ENCODE measurements at regions not wholly inside any gene's neighbourhood (a gene's known extent, or its start where the extent isn't known, plus 50 kb on each side); places are given as distances from the start of the nearest gene placed in this dataset.

DNA sequence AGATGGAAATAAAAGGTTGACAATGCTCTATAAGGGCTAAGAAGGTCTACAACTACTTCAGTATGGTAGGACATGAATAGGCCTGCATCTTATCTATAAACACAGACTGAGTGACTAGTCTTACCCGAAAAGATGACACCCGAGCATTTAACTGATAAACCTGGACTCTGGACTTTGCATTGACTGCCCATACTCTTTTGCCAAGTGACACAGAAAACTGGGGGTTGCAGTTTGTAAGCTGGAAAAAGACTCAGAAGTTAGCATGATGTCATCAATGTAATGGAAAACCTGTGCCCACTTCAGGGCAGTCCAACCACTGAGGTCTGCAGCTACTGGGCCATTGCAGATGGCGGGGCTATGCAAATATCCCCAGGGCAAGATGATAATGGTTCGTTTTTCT is 258.3 kb upstream of the NEGR1 start:
- H3K27ac ChIP-seq (ENCODE audit: poor library complexity, severe bottlenecking) = no peak overlapping the region
- H3K27me3 ChIP-seq (ENCODE audit: insufficient read depth, poor library complexity, severe bottlenecking) = no peaks in the 10 kb centered on the region
- no peak overlapping the region for H3K4me3 ChIP-seq (ENCODE audit: severe bottlenecking)
- no peaks in the 10 kb centered on the region for H3K4me1 ChIP-seq (ENCODE audit: insufficient read depth, poor library complexity, severe bottlenecking)
- no peaks in the 10 kb centered on the region for H3K36me3 ChIP-seq (ENCODE audit: low read depth)
- no peak for ATAC-seq (ENCODE audit: low read depth)
- no peak for DNase-seq (ENCODE audit: low spot score)
- TF ChIP-seq, protein P1, sequence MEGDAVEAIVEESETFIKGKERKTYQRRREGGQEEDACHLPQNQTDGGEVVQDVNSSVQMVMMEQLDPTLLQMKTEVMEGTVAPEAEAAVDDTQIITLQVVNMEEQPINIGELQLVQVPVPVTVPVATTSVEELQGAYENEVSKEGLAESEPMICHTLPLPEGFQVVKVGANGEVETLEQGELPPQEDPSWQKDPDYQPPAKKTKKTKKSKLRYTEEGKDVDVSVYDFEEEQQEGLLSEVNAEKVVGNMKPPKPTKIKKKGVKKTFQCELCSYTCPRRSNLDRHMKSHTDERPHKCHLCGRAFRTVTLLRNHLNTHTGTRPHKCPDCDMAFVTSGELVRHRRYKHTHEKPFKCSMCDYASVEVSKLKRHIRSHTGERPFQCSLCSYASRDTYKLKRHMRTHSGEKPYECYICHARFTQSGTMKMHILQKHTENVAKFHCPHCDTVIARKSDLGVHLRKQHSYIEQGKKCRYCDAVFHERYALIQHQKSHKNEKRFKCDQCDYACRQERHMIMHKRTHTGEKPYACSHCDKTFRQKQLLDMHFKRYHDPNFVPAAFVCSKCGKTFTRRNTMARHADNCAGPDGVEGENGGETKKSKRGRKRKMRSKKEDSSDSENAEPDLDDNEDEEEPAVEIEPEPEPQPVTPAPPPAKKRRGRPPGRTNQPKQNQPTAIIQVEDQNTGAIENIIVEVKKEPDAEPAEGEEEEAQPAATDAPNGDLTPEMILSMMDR (IDR thresholded peaks at IDR 0.05; ENCODE audit: poor library complexity, severe bottlenecking) = no peak
- H3K9me3 ChIP-seq (ENCODE audit: severe bottlenecking) = no peaks in the 10 kb centered on the region

DNA sequence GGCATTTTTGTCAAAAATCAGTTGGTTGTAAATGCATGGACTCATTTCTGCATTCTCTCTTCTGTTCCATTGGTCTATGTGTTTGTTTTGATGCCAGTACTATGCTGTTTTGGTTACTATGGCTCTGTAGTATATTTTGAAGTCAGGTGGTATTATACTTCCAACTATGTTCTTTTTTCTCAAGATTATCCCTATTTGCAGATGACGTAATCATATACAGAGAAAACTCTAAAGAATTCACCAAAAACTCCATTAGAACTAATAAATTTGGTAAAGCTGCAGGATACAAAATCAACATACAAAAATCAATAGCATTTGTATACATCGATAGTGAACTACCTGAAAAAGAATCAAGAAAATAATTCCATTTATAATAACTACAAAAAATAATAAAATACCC is 253.1 kb upstream of the NEGR1 start:
- H3K9me3 ChIP-seq (ENCODE audit: severe bottlenecking) = no peaks in the 10 kb centered on the region
- ATAC-seq (ENCODE audit: low read depth) = no peak
- H3K4me1 ChIP-seq (ENCODE audit: insufficient read depth, poor library complexity, severe bottlenecking) = no peaks in the 10 kb centered on the region
- no peak overlapping the region for H3K4me3 ChIP-seq (ENCODE audit: severe bottlenecking)
- no peaks in the 10 kb centered on the region for H3K36me3 ChIP-seq (ENCODE audit: low read depth)
- no peaks in the 10 kb centered on the region for H3K27me3 ChIP-seq (ENCODE audit: insufficient read depth, poor library complexity, severe bottlenecking)
- H3K27ac ChIP-seq (ENCODE audit: poor library complexity, severe bottlenecking) = no peak overlapping the region
- DNase-seq (ENCODE audit: low spot score) = no peak
- TF ChIP-seq, protein P1 (IDR thresholded peaks at IDR 0.05; ENCODE audit: poor library complexity, severe bottlenecking) = no peak

DNA sequence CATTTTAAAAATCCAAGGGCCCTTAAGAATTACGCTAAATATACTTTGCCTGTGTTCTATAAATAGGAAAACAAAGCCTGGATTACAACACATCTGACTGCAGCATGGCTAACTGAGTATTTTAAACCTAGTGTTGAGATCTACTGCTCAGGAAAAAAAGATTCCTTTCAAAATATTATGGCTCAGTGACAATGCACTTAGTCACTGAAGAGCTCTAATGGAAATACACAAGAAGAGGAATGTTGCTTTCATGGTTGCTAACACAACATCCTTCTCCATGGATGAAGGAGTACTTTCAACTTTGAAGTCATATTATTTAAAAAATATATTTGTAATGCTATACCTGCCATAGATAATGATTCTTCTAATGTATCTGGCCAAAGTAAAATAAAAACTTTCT is 248.3 kb upstream of the NEGR1 start:
- H3K4me1 ChIP-seq (ENCODE audit: insufficient read depth, poor library complexity, severe bottlenecking) = no peaks in the 10 kb centered on the region
- no peaks in the 10 kb centered on the region for H3K36me3 ChIP-seq (ENCODE audit: low read depth)
- TF ChIP-seq, protein P1 (IDR thresholded peaks at IDR 0.05; ENCODE audit: poor library complexity, severe bottlenecking) = no peak
- H3K27ac ChIP-seq (ENCODE audit: poor library complexity, severe bottlenecking) = no peak overlapping the region
- ATAC-seq (ENCODE audit: low read depth) (no peak), DNase-seq (ENCODE audit: low spot score) (no peak)
- no peak overlapping the region for H3K4me3 ChIP-seq (ENCODE audit: severe bottlenecking)
- no peaks in the 10 kb centered on the region for H3K27me3 ChIP-seq (ENCODE audit: insufficient read depth, poor library complexity, severe bottlenecking)
- H3K9me3 ChIP-seq (ENCODE audit: severe bottlenecking) = no peaks in the 10 kb centered on the region

DNA sequence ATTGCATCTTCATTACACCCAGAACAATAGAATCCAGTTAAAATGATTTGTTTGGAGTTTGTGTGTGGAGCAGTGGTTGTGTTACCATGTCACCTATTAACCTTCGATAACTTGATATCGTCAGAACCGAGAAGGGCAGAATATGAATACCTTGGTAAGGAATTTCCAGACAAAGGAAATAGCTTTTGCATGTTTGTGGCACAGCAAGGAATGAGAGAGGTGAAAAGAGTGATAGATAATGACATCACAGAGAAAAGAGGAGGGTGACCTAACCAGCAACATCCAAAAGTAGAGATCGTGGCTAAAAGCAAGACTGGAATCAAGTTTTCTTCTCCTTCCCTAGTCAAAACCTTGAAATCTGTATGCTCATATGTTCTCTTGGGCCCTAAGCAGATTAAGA is 244.6 kb upstream of the NEGR1 start:
- H3K27ac ChIP-seq (ENCODE audit: poor library complexity, severe bottlenecking) = no peak overlapping the region
- H3K27me3 ChIP-seq (ENCODE audit: insufficient read depth, poor library complexity, severe bottlenecking) = no peaks in the 10 kb centered on the region
- H3K4me1 ChIP-seq (ENCODE audit: insufficient read depth, poor library complexity, severe bottlenecking) = no peaks in the 10 kb centered on the region
- H3K36me3 ChIP-seq (ENCODE audit: low read depth) = no peaks in the 10 kb centered on the region
- DNase-seq (ENCODE audit: low spot score) (no peak), ATAC-seq (ENCODE audit: low read depth) (no peak)
- TF ChIP-seq, protein P1 (IDR thresholded peaks at IDR 0.05; ENCODE audit: poor library complexity, severe bottlenecking) = no peak
- H3K9me3 ChIP-seq (ENCODE audit: severe bottlenecking) = no peaks in the 10 kb centered on the region
- H3K4me3 ChIP-seq (ENCODE audit: severe bottlenecking) = no peak overlapping the region

- H3K4me3 ChIP-seq (ENCODE audit: severe bottlenecking) = no peak overlapping the region
- H3K36me3 ChIP-seq (ENCODE audit: low read depth) = no peaks in the 10 kb centered on the region
- no peaks in the 10 kb centered on the region for H3K9me3 ChIP-seq (ENCODE audit: severe bottlenecking)
- TF ChIP-seq, protein P1 (IDR thresholded peaks at IDR 0.05; ENCODE audit: poor library complexity, severe bottlenecking) = no peak
- no peak overlapping the region for H3K27ac ChIP-seq (ENCODE audit: poor library complexity, severe bottlenecking)
- ATAC-seq (ENCODE audit: low read depth) (no peak), DNase-seq (ENCODE audit: low spot score) (no peak)
- no peaks in the 10 kb centered on the region for H3K4me1 ChIP-seq (ENCODE audit: insufficient read depth, poor library complexity, severe bottlenecking)
- H3K27me3 ChIP-seq (ENCODE audit: insufficient read depth, poor library complexity, severe bottlenecking) = no peaks in the 10 kb centered on the region
These were observed 241.7 kb upstream of the NEGR1 start for GRCh38 chr1:72524021-72524420.

All from RWPE2 (cell line).